OCI-LY3 (cell line): ENCODE measurements at regions not wholly inside any gene's neighbourhood (a gene's known extent, or its start where the extent isn't known, plus 50 kb on each side); places are given as distances from the start of the nearest gene placed in this dataset.

Experiments used
- CTCF ChIP-seq: fragments of 200-600, 300-600 bp; sonication (generic); IDR thresholded peaks from 2 replicates; pipeline ENCODE4 v1.5.1; 2014; ENCODE audit warnings: antibody characterized with exemption, low read length, low read depth
- EZH2phosphoT487 ChIP-seq: fragments of 200-600 bp; shearing (Covaris generic); IDR thresholded peaks from 2 replicates; pipeline ENCODE4 v1.6.1; 2018; ENCODE audit warnings: antibody characterized with exemption, mixed run types, low read depth

- TF ChIP-seq CTCF: no peak
- TF ChIP-seq EZH2phosphoT487: no peak
Measured at GRCh38 chr11:92643827-92644226, 325.6 kb upstream of the MTNR1B start.
